HepG2 (cell line): ENCODE measurements at regions not wholly inside any gene's neighbourhood (a gene's known extent, or its start where the extent isn't known, plus 50 kb on each side); places are given as distances from the start of the nearest gene placed in this dataset.

ENCODE experiments used
- CHD4 ChIP-seq: fragments of 200-600 bp; sonication (generic); IDR thresholded peaks from 2 replicates; pipeline ENCODE4 v1.7.0; 2017; ENCODE audit warnings: mild to moderate bottlenecking, low read length, borderline replicate concordance
- CREM ChIP-seq, 2 experiments: sonication (generic) in 1 of 2; formaldehyde crosslinking in 1 of 2; IDR thresholded peaks; 2 replicates each; pipeline versions ENCODE4 v1.4.0 to v1.6.1; 2016 to 2020; ENCODE audit warnings: antibody characterized with exemption in 1 of 2, mild to moderate bottlenecking in 1 of 2, missing genetic modification reagents in 1 of 2
- CTCF ChIP-seq: sonication (generic); formaldehyde crosslinking; IDR thresholded peaks from 2 replicates; pipeline ENCODE4 v1.5.0; 2020; ENCODE audit warnings: mild to moderate bottlenecking, missing genetic modification reagents, moderate library complexity
- EP300 ChIP-seq, 3 experiments: sonication (generic) in 1 of 3; formaldehyde crosslinking in 1 of 3; IDR thresholded peaks; 2 replicates each; pipeline versions ENCODE4 v1.5.1 to v1.6.1; 2011 to 2020; ENCODE audit warnings: low read depth in 2 of 3, low read length in 2 of 3, borderline replicate concordance in 1 of 3, improper control_type of control experiment in 1 of 3, mild to moderate bottlenecking in 1 of 3, missing genetic modification reagents in 1 of 3, moderate library complexity in 1 of 3
- ERF ChIP-seq: IDR thresholded peaks from 2 replicates; pipeline ENCODE4 v1.6.1; 2018; ENCODE audit warnings: missing biosample characterization, missing genetic modification reagents
- FOXM1 ChIP-seq: sonication (generic); formaldehyde crosslinking; IDR thresholded peaks from 2 replicates; pipeline ENCODE4 v1.5.0; 2020; ENCODE audit warnings: missing genetic modification reagents
- JUNB ChIP-seq: sonication (generic); formaldehyde crosslinking; IDR thresholded peaks from 2 replicates; pipeline ENCODE4 v1.8.0; 2022; ENCODE audit warnings: missing genetic modification reagents, mild to moderate bottlenecking, borderline replicate concordance
- LCORL ChIP-seq, 2 experiments: fragments of 450-650 bp in 1 of 2; sonication (generic) in 1 of 2; formaldehyde crosslinking in 1 of 2; IDR thresholded peaks; 2 replicates each; pipeline versions ENCODE4 v1.5.0 to v1.6.1; 2017 to 2020; ENCODE audit warnings: antibody characterized with exemption in 1 of 2, missing genetic modification reagents in 1 of 2
- MED8 ChIP-seq: sonication (generic); formaldehyde crosslinking; IDR thresholded peaks from 2 replicates; pipeline ENCODE4 v1.8.1; 2023; ENCODE audit warnings: mild to moderate bottlenecking, missing genetic modification reagents; ENCODE audit not compliant: insufficient replicate concordance
- POLR2A ChIP-seq, 2 experiments: IDR thresholded peaks; 2 replicates each; pipeline ENCODE4 v1.6.1; 2011; ENCODE audit warnings: low read depth in 2 of 2, low read length in 2 of 2, mild to moderate bottlenecking in 1 of 2, moderate library complexity in 1 of 2; ENCODE audit not compliant: insufficient read depth in 1 of 2
- ZBTB21 ChIP-seq: sonication (generic); formaldehyde crosslinking; IDR thresholded peaks from 2 replicates; pipeline ENCODE4 v1.4.0; 2020; ENCODE audit warnings: missing genetic modification reagents
- TF ChIP-seq, protein P1 (sequence below), 2 experiments: IDR thresholded peaks; 2 replicates each; pipeline ENCODE4 v1.6.1; 2011 to 2012; ENCODE audit warnings: low read length in 2 of 2, borderline replicate concordance in 1 of 2, low read depth in 1 of 2, mild to moderate bottlenecking in 1 of 2, moderate library complexity in 1 of 2
- TF ChIP-seq, protein P2 (sequence below), 2 experiments: sonication (generic) in 1 of 2; formaldehyde crosslinking in 1 of 2; IDR thresholded peaks; 2 replicates each; pipeline versions ENCODE4 v1.5.1 to v1.6.1; 2011 to 2020; ENCODE audit warnings: borderline replicate concordance in 1 of 2, low read depth in 1 of 2, low read length in 1 of 2, mild to moderate bottlenecking in 1 of 2, missing genetic modification reagents in 1 of 2, moderate library complexity in 1 of 2
- TF ChIP-seq, protein P3 (sequence below): sonication (generic); formaldehyde crosslinking; IDR thresholded peaks from 2 replicates; pipeline ENCODE4 v1.4.0; 2020; ENCODE audit warnings: missing genetic modification reagents

GRCh38 chr4:162443510-162443909 lies 279.7 kb upstream of the FSTL5 start:
- TF ChIP-seq, protein P1, sequence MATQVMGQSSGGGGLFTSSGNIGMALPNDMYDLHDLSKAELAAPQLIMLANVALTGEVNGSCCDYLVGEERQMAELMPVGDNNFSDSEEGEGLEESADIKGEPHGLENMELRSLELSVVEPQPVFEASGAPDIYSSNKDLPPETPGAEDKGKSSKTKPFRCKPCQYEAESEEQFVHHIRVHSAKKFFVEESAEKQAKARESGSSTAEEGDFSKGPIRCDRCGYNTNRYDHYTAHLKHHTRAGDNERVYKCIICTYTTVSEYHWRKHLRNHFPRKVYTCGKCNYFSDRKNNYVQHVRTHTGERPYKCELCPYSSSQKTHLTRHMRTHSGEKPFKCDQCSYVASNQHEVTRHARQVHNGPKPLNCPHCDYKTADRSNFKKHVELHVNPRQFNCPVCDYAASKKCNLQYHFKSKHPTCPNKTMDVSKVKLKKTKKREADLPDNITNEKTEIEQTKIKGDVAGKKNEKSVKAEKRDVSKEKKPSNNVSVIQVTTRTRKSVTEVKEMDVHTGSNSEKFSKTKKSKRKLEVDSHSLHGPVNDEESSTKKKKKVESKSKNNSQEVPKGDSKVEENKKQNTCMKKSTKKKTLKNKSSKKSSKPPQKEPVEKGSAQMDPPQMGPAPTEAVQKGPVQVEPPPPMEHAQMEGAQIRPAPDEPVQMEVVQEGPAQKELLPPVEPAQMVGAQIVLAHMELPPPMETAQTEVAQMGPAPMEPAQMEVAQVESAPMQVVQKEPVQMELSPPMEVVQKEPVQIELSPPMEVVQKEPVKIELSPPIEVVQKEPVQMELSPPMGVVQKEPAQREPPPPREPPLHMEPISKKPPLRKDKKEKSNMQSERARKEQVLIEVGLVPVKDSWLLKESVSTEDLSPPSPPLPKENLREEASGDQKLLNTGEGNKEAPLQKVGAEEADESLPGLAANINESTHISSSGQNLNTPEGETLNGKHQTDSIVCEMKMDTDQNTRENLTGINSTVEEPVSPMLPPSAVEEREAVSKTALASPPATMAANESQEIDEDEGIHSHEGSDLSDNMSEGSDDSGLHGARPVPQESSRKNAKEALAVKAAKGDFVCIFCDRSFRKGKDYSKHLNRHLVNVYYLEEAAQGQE (IDR thresholded peaks at IDR 0.05; ENCODE audit: borderline replicate concordance in 1 of 2, low read depth in 1 of 2, low read length in 2 of 2), result no peak
- TF ChIP-seq MED8 (CRISPR knock-in tag), result no peak
- TF ChIP-seq FOXM1 (CRISPR knock-in tag), result no peak
- TF ChIP-seq EP300 (IDR thresholded peaks at IDR 0.05; ENCODE audit: low read depth in 2 of 2, low read length in 2 of 2), result no peak
- TF ChIP-seq EP300 (CRISPR knock-in tag; IDR thresholded peaks at IDR 0.05; ENCODE audit: borderline replicate concordance), result no peak
- TF ChIP-seq POLR2A (IDR thresholded peaks at IDR 0.05; ENCODE audit: insufficient read depth in 1 of 2, low read depth in 2 of 2, low read length in 2 of 2), result no peak
- no peak for TF ChIP-seq ERF (CRISPR knock-in tag)
- no peak for TF ChIP-seq JUNB
- TF ChIP-seq CREM (IDR thresholded peaks at IDR 0.05), result no peak
- no peak for TF ChIP-seq CREM (CRISPR knock-in tag; IDR thresholded peaks at IDR 0.05)
- no peak for TF ChIP-seq CTCF (CRISPR knock-in tag)
- no peak for TF ChIP-seq LCORL (IDR thresholded peaks at IDR 0.05)
- no peak for TF ChIP-seq LCORL (CRISPR knock-in tag; IDR thresholded peaks at IDR 0.05)
- TF ChIP-seq CHD4, result no peak
- no peak for TF ChIP-seq ZBTB21 (CRISPR knock-in tag)
- TF ChIP-seq, protein P2, sequence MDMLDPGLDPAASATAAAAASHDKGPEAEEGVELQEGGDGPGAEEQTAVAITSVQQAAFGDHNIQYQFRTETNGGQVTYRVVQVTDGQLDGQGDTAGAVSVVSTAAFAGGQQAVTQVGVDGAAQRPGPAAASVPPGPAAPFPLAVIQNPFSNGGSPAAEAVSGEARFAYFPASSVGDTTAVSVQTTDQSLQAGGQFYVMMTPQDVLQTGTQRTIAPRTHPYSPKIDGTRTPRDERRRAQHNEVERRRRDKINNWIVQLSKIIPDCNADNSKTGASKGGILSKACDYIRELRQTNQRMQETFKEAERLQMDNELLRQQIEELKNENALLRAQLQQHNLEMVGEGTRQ (IDR thresholded peaks at IDR 0.05; ENCODE audit: low read depth, low read length), result no peak
- TF ChIP-seq, protein P2 (CRISPR knock-in tag; IDR thresholded peaks at IDR 0.05; ENCODE audit: borderline replicate concordance), result no peak
- TF ChIP-seq, protein P3, sequence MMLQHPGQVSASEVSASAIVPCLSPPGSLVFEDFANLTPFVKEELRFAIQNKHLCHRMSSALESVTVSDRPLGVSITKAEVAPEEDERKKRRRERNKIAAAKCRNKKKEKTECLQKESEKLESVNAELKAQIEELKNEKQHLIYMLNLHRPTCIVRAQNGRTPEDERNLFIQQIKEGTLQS (CRISPR knock-in tag), result no peak
